ENCODE measurements at regions not wholly inside any gene's neighbourhood (a gene's known extent, or its start where the extent isn't known, plus 50 kb on each side); places are given as distances from the start of the nearest gene placed in this dataset.

DNA sequence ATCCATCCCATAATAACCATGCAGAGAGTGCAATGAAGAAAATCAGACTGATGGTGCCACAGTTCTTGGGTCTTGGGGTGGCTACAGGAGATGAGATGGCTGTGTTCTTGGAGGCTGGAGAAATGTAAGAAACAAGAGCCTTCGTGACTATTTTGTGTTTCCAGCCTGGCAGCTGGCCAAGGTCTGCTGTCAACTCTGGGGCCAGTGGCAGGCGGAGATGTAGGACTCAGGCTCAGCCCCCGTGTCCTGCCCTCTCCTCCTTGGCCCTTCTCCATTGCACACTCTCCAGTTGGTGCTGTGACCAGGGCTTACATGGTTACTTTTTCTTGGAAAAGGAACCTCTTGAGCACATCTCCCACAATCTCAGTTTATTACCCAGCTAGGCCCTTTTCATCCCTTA is 235.4 kb downstream of the DMRT2 start:
- TF ChIP-seq POLR2AphosphoS5 (IDR thresholded peaks at IDR 0.05) (no peak), POLR2A (IDR thresholded peaks at IDR 0.05) (no peak)
- TF ChIP-seq, protein P1, sequence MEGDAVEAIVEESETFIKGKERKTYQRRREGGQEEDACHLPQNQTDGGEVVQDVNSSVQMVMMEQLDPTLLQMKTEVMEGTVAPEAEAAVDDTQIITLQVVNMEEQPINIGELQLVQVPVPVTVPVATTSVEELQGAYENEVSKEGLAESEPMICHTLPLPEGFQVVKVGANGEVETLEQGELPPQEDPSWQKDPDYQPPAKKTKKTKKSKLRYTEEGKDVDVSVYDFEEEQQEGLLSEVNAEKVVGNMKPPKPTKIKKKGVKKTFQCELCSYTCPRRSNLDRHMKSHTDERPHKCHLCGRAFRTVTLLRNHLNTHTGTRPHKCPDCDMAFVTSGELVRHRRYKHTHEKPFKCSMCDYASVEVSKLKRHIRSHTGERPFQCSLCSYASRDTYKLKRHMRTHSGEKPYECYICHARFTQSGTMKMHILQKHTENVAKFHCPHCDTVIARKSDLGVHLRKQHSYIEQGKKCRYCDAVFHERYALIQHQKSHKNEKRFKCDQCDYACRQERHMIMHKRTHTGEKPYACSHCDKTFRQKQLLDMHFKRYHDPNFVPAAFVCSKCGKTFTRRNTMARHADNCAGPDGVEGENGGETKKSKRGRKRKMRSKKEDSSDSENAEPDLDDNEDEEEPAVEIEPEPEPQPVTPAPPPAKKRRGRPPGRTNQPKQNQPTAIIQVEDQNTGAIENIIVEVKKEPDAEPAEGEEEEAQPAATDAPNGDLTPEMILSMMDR (IDR thresholded peaks at IDR 0.05), result no peak

Measured in stomach (tissue), 4 donors.